H1 (cell line): ENCODE measurements at regions not wholly inside any gene's neighbourhood (a gene's known extent, or its start where the extent isn't known, plus 50 kb on each side); places are given as distances from the start of the nearest gene placed in this dataset.

Experiments used
- CBX8 ChIP-seq: fragments of 300-800, 300-1000 bp; sonication (generic); IDR thresholded peaks from 2 replicates; pipeline ENCODE4 v1.7.1; 2016; ENCODE audit warnings: low read depth, low read length, borderline replicate concordance
- CHD7 ChIP-seq: fragments of 300-600 bp; sonication (generic); IDR thresholded peaks from 2 replicates; pipeline ENCODE4 v1.7.1; 2012; ENCODE audit warnings: low read length, moderate library complexity, mild to moderate bottlenecking, inconsistent platforms; ENCODE audit not compliant: insufficient replicate concordance
- EZH2 ChIP-seq: fragments of 200-600 bp; sonication (generic); IDR thresholded peaks from 2 replicates; pipeline ENCODE4 v1.7.1; 2012; ENCODE audit warnings: low read depth, mild to moderate bottlenecking, moderate library complexity, low read length, inconsistent platforms; ENCODE audit not compliant: severe bottlenecking
- SIRT6 ChIP-seq: IDR thresholded peaks from one replicate; pipeline ENCODE4 v1.7.1; 2012; ENCODE audit warnings: low read length, inconsistent platforms

- no peak for TF ChIP-seq CHD7
- TF ChIP-seq CBX8, result no peak
- no peak for TF ChIP-seq SIRT6
- no peak for TF ChIP-seq EZH2
Observed at GRCh38 chr16:85288341-85288868, 176.1 kb upstream of the CIBAR2 start (continued).
